NCI-H2227 (cell line): ENCODE measurements at regions not wholly inside any gene's neighbourhood (a gene's known extent, or its start where the extent isn't known, plus 50 kb on each side); places are given as distances from the start of the nearest gene placed in this dataset.
"Not testable (repeated sequence)": the region's sequence is repeated elsewhere in the genome, so short reads cannot be mapped to it uniquely, and the experiment has no call there.

ENCODE experiments used
- DNase-seq: peaks from one replicate; lab custom pipeline; 2025; ENCODE audit not compliant: unreplicated experiment; lab: John Stamatoyannopoulos, UW

DNA sequence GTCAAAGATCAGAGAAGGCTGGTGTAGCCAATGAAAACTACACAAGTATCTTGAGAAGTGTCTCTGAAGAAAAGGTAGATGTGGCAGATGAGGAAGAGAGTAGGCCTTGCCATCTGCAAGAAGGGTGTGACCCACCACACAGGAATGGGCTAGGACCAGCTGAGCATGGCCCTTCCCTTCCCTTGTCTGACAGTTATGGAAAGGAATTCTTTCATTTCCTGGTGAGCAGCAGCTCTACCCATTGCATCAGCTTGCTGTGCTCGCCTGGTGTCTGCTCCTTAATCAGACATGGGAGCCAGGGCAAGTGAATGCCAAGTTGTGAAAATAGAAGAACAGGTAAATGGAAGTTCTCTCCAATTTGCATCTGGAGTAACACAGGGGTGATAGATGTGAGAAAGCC, 145.2 kb upstream of the KRR1 start:
- DNase-seq: no peak

DNA sequence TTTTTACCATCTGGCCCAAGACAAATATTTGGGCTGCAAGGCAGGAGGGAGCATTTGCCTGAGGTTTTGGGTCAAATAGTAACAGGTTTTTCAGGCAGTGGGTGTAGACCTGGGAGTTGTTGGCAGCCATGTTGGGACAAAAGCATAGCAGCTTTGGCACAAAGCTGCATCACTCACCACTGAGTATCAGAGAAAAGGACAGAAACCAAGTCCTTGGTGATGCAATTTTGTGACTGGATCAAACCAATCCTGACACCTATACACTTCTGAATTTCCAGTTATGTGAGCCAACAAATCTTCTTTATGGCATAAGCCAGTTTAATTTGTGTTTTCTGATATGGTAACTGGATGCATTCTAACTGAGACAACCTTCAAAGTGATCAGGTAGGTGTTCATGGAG, 144.8 kb upstream of the KRR1 start:
- no peak for DNase-seq

DNA sequence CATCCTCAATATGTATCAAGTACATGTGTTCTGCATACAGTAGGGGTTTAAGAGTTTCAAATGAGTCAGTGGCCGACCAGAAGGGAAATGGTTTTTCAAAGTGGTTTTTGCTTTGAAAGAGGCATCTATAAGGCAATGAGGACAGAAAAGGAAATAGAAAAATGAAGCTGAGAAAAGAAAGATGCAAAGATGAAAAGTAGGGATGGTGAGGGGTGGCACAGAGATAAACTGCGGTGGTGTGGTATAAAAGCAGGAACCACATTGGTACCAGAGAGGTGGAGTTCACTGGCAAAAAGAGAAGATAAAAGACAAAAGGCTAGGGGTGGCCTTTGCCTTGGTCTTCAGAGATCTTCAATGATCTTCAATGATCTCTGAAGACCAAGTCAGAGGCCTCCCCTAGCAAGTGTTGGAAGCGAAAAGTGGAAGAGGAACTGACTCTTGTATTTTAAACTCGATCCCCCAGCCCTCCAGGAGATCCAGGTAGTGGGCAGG, 144.0 kb upstream of the KRR1 start:
- no peak for DNase-seq

DNA sequence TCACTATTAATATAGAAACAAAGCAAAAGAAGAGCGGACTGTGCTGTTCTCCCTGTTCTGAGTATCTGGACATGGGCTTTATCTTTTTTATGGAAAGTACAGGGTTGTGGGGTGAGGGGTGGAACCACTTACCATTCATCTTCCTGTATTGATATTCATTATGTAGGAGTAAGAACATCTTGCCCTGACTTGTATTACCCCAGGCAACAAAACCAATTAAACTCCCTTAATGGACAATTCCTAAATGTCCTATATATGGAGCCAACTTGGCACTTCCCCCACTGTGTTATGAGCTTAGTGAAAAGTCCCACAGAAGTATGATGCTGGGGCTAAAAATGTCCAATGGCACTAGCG, 139.9 kb upstream of the KRR1 start:
- DNase-seq: no peak

DNA sequence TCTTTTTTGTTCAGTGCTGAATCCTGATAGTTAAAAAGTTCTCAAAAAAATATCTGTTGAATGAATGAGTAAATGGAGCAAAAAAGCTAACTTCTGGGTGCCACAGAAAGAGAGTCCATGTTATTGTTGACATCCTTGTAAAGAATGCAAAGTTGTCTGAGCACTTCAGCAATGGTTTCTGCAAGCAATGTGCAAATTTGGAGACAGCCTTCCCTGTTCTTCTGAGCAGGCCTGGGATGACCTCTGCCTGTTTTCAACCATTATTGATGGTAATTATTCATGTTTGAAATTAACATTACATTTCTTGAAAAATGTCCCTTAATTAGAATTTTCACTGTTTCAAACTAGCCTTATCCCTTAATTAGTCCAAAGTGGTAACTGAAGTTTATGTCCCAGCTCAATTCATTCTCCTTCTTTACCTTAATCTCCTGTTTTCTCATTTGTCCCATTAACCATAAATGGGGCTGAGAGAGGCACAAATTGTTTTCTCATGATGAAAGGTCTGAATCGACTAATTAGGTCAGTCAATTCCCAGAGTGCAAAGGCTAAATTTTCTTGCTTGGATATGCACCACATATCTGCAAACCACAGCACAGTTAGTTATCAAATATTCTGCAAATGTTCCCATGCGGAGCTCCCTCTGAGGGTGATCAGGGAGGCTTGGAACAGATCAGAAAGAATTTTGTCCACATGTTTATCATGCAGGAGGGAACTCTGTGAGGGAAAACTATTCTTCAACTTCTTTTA, 139.4 kb upstream of the KRR1 start:
- DNase-seq: no peak

DNA sequence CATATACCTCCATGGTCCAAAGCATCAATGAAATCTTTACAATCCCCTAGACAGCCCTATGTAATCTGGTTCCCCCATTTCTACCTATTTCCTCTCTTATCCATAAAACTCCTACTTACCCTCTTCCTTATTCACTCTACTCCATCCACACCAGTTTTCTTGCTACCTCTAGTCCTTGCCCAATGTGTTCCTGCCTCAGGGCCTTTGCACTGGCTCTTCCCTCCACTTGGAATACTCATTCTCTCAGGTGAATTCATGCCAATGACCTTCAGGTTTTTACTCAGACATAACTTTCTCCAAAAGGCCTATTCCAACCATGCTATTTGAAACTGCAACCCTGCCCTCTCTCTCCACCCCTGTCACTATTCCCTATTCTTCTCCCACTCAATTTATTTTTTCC, 138.7 kb upstream of the KRR1 start:
- DNase-seq: no peak

DNA sequence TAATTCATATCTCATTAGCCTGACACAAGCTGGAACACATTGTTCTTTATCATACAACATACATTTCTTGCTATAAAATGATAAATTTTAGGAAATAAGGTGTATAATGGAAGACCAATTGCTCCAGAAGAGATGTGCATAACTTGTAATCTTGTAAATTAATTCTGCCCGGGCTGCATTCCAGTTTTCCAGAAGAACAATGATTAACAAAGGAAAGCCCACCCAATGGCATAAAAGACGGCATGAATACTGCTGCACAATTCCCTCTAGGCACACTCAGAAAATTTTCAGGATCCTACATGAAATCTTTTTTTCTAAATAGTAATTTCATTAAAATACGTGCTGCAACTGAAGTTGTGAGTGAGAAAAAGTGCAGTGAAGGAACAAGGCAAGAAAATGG, 137.4 kb upstream of the KRR1 start:
- DNase-seq: no peak

DNA sequence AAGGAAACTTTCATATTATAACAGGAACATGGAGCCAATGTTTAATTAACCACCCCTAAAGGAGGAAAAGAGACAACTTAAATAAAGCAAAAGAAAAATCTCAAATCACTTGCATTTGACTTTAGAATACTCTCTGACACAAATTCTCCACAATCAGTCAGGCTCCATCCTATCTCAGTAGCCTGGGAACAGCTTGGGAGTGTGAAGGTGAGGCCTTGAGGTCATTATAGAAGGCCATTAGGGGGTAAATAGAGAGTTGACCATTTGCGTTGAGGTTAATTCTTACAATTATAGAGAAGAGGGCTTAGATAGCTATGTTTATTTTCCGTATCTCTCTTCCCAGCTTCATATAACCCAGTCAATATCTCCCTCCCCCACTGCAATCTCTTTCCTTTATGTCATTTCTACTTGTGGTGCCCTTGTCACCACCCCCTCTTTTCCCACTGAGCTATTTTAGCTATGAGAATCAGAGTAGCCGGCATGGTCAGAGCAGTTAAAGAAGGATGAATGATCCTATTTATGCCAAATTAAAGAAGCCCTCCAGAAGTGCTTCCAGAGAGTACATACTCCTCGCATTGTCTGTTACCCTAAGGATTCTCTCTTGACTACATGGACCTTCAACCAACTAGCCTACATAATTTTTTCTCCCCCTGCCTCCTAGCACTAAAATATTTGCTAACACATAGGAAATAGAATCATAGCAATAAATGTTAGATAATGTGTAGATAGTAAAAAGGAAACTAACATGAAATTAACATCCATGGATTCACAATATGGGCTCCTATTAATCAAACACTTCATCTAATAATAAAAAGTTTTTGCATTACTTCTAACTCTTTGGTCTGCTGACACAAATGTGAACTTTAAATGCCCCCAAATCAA, 135.2 kb upstream of the KRR1 start:
- peak; percentile 26 for DNase-seq

DNA sequence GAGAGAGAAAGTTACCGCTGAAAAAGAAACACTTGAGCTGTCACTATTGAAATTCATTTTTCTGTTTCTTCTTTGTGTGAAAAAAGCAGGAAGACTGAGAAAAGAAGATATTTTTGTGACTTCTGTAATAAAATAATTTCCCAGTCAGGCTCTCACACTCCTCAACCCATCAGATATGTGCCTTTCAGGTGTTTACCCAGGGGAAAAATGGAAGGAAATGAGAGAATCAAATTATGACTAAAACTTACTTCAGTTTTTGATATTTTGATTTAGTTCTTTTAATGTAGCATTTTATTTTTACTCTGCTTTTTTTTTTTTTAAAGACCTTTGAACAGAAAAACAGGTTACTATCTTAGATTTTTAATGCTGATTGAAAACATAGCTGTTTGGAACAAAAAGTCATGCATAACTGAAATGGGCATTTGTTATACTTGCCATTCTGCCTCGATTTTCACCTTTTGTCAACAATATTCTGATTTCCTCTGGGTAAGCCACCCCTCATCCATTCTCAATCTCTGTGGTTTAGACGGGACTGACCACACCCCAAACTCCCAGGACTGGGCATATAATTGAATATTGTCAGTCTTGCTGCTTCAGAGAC, 133.2 kb upstream of the KRR1 start:
- no peak for DNase-seq

DNA sequence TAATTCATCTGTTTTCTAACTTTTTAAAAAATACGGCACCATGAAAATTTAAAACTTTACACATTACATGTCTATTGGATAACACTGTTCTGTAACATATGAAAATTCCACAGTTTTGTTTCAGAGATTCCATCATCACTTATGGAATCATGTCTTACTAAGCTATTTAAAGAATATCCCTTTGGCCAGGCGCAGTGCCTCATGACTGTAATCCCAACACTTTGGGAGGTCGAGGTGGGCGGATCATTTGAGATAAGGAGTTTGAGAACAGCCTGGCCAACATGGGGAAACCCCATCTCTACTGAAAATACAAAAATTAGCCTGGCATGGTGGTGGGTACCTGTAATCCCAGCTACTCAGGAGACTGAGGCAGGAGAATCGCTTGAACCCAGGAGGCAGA, 131.7 kb upstream of the KRR1 start:
- DNase-seq: not testable (repeated sequence)

DNA sequence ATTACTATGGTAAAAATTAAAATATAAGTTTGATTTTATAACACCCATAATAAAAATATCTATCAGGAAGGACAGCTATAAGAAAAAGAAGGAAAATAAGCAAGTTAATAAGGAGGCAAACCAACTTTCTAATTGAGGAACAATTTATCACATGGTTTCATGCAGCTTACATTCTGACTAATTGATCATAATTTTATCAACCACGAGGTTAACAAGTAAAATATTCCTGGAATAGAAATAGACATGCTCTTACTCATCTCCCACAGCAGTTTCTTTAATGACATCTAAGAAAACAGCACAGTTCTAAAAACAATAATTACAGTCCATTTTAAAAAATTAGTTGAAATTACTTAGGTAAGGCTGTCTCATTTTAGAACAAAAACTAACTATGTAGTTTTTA, 130.8 kb upstream of the KRR1 start:
- no peak for DNase-seq

DNA sequence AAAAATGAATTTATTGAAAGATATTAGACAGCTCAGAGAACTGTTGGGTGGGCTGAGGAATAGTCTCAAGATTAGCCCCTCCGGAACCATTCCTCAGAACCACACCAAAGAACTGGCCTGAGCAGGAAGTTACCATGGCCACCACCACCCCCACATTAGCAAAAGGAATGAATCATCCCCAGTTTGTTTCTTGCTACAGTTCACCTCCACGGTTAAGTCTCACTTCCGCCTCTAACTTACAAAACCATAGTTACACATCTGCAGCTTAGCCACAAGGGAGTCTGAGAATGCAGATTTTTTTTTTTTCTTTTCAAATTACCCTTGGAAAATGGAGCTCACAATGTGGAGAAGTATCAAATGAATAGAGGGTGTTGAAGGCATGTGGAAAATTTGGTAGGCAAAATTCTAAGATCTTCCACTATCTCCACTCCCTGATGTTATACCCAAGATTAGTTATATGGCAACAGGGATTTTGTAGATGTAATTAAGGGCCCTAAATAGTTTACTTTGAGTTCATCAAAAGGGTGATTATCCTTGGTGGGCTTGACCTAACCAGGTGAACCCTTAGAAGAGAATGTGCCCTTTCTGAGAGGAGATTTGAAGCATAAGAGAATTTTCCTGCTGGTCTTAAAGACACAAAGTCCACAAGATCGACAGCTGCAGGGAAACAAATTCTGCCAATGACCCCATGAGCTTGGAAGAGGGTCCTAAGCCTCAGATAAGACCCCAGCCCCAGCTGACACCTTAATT, 129.8 kb upstream of the KRR1 start:
- no peak for DNase-seq

DNA sequence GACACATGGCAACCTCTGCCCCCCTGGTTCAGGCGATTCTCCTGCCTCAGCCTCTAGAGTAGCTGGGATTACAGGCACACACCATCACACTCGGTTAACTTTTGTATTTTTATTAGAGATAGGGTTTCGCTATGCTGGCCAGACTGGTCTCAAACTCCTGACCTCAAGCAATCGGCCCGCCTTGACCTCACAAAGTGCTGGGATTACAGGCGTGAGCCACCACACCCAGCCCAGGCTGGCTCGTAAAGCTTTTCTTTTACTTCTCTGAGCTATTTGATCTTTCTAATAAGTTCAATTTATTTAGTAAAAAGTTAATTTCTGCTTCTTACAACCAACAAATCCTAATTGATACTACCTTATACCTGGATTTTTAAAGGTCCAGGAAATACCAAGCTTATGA, 127.4 kb upstream of the KRR1 start:
- DNase-seq: no peak

DNA sequence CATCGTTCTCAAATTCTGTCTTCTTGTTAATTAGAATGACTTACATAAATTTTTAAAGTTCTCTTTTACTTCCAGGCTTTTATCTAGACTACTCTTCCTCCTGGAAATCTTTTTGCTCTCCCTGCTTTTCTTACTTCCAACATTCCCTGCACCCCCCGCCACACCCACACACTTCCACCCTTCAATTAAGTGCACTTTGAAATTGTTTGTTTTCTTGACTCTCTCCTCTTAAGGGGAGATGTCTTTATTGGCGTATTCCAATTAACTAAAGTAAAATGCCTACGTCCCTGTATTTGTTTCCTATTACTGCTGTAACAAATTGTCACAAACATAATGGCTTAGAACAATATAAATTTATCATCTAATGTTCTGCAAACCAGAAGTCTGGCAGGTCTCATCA, 125.2 kb upstream of the KRR1 start:
- DNase-seq: no peak

DNA sequence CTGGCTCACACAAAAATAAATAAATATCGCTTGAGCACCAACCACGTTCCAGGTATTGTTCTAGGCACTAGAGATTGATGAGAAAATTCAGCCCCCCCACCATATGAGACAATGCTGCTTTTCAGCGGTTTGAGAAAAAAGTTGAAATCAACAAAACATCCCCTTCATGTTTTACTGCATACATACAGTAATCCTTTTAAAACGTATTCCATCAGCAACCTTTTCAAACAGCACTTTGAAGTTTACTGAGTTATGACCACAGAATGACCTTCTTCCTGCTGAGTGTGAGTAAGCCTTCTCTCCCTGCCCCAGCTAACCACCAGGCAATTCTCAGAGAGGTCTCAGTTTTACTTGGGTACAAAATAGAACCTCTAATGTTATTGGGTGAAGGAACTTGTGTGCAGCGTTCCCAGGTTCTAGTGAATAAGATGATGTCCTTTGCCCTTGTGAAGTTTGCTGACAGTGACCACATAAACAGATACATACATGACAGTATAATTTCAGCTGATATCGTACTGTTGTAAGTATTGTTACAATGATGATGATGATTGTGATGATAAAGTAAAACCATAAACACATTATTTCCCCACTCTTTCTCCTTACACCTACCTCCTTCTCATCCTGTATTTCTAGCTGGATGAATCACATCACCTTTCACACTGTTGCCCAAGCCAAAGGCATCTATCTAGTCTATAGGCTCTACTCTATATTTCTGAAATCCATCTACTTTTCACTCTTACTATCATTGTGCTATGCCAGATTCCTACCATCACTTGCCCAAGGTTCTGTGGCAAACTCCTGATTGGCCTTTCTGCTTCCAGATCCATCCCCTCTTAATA, 124.4 kb upstream of the KRR1 start:
- DNase-seq: no peak

DNA sequence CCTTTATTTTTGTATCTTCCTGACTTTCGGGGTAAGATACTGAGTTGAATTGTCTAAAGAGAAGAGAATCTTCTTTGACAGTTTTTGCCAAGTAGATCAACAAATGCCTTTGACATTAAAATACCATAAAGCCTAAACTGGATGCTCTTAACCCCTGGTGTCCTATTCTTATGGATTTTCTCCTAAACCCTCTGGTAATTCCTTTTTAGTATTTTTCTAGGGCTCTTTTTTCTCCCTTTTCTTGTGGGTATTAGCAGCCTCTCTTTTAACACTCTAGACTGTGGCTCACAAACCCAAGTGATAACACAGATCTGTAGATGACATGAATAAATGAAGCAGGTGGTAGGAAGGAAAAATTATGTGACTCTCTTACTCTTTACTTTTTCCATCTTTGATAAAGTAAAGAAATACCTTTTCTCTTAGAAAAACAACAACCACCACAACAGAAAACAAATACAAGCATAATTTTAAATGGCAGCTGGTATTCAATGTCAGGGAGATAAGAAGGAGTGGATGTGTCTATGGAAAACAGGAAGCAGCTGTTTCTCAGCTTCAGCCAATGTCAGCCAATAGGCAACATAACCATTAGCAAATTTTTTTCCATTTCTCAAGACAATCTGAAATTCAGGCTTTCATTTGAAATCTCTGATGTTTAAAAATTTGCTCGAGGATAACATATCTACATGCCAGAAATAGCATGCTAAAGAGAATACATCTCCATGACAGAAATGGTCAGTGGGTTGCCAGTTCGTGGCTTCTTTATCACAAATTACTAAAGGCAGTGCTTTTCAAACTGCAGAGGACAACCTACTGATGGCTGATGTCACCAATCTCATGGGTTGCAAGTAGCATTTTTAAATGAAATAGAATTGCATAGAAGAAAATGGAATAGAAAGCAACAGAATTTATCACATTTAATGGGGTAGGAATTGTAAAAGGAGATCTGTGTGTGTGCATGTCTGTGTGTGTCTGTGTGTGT, 123.1 kb upstream of the KRR1 start:
- DNase-seq: no peak

DNA sequence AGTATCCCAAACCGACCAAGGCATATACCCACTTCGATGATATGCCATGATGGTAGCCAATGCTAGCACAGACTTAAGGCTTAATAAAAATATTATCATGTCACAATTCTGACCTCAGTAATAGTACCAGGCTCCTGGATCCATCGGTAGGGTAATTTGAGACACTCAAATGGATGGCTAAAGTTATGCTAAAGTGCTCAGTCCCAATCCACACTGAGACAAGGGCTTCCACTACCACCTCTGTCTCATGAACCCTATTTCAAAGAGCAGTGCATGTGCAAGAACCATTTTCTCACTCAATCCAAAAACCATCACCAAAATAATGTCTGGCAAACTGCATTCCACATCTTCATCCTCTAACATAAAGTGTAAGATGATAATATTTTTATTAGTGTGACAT, 122.4 kb upstream of the KRR1 start:
- no peak for DNase-seq

DNA sequence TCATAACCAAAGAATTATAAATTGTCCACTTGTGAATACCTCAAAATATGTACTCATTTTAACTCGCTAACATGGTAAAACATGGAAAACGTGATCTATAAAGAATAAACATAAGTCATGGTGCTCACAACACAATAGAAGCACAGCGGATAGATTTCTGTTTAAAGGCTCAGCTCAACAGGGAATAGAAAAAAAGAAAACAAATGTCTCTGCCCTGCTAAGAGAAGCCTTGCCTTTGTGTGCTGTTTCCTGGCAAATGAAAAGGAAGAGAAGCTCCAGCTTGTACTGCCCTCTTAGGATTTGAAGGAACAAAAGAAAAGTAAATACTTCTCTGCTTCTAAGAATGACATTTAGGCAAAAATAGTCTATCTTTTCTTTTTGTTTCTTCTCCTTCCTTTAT, 121.0 kb upstream of the KRR1 start:
- no peak for DNase-seq

DNA sequence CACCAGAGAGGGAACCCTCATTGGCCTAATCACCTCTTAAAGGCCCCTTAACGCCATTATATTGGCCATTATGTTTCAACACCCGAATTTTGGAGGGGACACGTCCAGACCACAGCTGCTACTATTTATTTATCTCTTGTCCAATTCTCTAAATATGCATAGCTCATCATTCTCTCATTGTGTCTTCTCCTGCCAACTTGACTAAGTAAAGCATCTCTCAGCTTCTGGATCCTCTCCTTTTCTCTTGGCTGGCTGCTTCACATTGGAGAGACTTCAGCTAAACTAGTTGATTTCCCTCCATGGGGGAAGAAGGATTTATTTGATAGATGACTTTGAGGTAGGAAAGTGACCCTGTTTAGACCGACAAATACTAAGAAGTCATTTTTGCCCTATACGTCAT, 120.4 kb upstream of the KRR1 start:
- no peak for DNase-seq
